ENCODE measurements at regions not wholly inside any gene's neighbourhood (a gene's known extent, or its start where the extent isn't known, plus 50 kb on each side); places are given as distances from the start of the nearest gene placed in this dataset.
"Not testable (repeated sequence)": the region's sequence is repeated elsewhere in the genome, so short reads cannot be mapped to it uniquely, and the experiment has no call there.

DNA sequence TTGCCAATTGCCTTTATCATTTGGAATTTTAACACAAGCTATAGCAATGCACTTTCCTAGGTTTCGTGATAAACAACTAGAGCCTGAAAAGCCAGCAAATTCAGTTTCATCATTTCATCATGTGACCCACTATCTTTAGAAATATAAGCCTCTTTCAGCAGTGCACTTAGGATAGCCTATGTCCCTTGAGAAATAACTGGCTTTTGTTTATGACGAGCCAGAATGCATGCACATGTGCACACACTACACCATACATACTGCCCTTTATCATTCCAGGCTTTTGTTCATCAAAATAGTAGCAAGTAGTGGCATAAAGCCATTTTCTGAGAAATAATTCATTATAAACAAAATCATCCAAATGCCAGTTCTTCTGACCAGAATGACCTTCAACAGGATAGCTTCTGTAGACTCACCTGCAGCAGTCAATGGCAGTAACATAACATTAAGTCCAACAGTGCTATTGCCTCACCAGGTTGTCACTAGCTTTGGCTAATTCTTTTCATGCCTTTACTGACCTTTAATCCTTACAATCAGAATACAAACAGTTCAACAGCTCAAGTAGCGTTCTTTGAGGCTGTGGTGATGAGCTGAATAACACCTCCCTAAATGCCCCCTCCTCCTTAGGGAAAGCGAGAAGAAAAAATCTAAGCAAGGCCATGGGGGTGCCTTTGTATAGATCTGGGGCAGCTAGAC, 132.3 kb upstream of the SMARCA2 start:
- DNase-seq, result no peak

DNA sequence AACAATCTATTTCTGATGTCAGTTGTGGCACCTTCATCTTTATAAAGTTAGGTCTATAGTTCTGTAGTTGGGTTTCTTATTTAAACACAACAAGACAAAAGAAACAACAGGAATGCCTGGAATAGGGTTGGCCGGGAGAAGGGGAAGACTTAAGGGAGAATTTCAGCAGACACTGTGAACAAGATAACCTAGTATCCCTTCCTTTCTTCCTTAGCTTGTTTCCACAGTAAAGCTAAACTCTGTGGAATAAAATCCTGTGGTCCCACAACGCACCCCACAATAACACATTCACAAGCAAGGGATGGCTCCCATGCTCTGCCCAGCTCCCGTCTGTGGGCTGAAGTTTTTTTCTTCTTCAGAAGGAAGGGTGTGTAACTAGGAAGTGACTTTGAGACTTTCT, 124.9 kb upstream of the SMARCA2 start:
- no peak for DNase-seq

DNA sequence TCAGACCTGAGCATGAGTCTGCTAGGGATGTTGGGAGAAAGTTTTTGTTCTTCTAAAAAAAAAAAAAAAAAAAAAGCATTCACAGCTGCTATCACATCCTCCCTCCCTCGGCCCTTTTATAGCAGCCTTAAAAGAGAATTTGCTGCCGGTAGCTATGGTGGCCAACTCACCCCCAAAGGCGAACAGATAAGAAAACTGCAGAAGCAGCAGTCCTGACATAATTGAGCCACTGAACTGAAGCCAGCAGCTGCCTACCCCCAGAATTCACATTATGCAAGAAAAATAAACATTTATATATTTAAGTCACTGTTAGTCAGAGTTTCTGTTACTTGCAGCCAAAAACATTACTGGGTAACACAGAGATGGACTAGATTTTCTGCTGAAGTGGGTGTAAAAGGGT, 124.3 kb upstream of the SMARCA2 start:
- no peak for DNase-seq

DNA sequence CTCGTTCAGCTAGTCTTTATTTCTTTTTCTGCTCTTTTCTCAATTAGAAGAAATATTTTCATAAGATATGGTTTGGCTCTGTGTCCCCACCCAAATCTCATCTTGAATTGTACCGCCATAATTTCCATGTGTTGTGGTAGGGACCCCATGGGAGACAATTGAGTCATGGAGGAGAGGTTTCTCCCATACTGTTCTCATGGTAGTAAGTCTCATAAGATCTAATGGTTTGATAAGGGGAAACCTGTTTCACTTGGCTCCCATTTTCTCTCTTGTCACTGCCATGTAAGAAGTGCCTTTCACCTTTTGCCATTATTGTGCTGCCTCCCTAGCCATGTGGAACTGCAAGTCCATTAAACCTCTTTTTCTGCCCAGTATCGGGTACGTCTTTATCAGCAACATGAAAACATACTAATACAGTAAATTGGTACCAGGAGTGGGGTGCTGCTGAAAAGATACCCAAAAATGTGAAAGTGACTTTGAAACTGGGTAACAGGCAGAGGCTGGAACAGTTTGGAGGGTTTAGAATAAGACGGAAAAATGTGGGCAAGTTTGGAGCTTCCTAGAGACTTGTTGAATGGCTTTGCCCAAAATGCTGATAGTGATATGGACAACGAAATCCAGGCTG, 112.0 kb upstream of the SMARCA2 start:
- not testable (repeated sequence) for DNase-seq

DNA sequence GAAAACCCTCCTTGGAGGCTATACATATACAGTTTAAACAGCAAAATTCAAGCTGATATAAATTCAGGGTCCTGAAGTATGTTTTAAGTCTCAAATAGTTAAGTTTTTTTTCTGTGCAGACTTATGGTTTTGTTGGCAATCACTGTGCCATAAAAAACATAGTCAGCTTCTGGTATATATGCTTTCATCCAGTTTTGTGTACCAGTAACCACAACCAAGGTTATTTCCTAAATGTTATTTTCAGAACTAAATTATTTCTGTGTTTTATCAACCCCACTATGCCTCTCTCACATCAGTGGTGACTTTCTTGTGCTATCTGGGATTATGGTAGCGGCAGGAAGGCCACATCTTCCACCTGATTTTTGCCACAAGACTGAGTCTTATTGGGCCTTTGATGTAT, 107.7 kb upstream of the SMARCA2 start:
- DNase-seq, result no peak

DNA sequence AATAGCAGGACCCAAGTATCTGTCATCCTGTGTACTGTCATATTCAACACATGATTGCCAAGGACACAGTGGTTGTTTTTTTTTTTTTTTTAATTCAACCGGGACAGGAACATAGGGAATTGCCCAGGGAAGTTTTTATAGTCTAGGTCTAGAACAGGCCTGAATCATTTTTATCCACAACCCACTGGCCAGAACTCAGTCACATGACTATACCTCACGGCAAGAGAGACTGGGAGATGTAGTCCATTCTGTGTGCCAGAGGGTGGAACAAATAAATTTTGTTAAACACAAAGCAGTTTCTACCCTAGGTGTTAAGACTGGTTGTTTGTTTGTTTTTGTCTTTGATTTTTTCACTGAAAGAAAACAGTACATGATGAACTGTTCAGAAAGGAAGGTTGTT, 105.8 kb upstream of the SMARCA2 start:
- DNase-seq, result no peak

DNA sequence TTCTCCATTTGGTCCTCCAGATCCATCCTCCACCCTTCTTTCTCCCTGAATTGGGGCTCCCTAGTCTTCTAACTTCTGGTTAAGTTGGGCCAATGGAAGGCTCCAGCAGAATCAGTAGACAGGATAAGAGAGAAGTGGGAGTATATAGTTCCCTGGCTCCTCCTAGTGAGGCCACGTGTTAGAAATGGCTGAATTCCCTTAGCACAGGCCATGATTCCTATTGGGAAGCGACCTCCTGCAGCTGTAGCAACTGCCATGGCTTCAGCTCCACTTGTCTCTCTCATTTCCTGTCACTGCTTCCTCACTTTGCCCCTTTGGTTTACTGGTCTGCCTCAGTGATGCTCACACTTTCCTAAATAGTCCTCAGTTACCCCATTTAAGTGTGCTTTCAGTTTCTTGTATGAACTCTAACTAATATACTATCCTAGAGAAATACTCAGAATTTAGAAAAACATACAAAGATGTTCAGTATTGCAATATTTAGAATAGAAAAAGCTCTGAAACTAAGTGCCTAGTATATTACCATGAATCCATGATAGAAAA, 104.8 kb upstream of the SMARCA2 start:
- no peak for DNase-seq

DNA sequence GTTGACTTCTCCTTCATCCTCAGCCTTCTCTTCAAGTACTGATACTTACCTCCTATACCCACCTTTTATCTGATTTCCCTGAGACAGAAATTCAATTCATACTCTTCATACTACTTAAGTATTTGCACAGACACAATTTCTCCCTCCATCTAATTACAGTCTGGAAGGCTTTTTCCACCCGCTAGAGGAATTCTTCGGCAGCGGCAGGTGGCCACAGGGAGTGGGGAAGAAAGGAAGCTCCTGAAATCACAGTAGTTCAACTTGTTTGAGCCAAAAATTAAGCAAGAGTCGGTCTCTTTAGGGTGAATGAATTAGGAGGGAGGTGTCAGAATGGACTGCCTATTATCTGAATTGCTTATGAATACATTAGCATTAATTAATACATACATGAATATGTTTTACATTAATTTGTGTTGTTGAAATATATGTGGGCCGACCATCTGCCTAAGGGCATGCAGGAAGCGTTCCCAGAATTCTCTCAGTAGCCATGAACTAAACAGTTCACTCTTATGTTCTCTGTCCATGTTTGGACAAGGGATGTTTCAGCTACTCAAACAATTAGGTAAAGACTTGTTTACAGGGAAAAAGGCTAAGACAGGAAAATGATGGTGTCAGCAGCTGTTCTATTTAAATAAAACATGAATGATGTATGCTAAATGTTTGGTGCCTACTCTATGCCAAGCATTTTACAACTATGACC, 101.4 kb upstream of the SMARCA2 start:
- DNase-seq, result no peak

DNA sequence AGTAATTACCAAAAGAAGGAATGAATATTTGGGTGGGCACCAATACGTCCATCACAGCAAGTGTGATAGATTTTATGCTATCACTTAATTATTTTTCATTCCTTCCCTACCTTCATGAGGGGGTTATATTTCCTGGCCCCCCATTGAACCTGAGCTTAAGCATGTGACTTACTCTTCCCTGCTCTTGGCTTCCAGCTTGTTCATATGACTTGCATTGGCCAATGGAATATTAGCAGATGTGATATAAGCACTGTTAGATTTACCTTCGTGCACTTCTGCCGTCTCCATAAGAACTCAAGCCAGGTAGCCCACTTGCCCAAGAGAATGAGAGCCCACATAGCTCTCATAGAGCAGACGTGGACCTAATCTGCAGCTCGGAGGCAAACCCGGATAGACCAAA, 99.1 kb upstream of the SMARCA2 start:
- DNase-seq, result no peak

DNA sequence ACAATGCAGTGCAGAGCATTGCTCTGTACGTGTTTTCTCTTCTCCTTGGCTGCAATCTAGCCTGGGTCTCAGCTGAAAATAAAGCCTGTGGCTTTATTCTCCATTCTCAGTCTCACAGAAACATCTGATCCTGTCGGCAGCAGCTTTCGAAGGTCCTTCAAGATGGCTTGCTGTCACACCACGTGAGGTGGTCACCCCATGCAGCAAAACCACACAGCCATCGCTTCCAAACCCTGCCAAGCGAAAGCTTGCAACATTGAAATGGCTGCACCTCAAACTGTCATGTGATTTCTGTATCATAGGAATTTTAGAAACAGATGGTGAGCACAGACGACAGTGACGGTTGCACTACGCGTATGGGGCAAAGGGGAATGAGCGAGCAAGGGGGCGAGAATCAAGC, 98.5 kb upstream of the SMARCA2 start:
- DNase-seq, result no peak

DNA sequence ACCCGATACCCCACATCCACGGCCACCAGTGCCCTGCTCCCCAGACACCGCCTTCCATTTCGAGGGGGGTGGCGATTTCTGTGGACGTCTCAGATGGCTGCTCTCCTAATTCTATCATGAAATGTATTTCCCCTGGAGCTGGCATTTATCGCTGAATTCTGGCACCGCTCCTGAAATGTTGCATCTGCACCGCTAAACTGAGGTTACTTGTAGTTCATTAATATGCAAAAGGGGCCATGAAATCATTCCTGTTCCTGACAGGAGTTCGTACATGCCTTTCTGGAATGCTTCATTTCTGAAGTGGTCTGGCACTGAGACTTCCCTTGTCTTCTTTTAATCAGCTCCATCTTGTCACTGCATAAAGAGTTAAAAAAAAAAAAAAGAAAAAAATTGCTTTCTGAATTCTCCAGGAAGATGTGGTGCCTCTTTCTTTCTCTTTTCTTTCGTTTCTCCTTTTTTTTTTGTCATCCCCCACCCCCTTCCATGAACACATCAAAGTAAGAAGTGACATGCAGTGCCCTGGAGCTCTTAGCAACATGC, 97.7 kb upstream of the SMARCA2 start:
- DNase-seq, result no peak

DNA sequence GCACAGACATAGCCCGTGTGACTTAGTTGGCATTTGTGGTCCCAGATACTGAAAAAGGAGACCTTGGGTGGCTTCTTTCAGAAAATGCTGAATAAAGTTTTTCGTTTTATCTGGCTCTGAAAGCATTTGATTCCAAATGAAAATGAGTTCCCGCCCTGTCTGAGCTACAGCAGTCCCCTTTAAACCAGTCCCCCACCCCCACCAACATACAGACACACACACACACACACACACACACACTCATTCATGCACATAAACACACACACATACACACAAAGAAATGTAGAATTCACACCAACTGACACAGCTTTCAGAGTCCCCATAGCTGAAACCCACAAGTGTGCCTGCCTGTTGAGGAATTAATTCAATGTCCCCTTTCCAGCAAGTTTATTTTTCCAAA, 97.0 kb upstream of the SMARCA2 start:
- DNase-seq, result no peak

DNA sequence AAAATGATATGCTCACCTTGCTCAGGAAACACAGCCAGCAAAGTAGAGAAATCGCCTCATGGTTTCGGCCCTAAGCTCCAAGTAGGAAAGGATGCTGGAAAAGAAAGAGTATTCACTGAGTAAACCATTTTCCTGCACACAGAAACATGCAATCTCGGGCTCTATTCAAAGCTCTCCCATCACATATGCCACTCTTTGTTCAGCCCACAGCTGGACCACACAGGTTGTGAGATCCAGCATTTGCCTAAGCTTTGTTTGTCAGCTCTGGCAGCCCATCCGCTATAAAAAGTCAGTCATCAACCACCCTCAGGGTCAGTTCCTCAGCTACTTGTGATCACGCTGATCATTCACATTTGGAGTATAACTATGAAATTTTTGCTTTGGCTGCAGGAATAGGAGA, 96.5 kb upstream of the SMARCA2 start:
- no peak for DNase-seq

DNA sequence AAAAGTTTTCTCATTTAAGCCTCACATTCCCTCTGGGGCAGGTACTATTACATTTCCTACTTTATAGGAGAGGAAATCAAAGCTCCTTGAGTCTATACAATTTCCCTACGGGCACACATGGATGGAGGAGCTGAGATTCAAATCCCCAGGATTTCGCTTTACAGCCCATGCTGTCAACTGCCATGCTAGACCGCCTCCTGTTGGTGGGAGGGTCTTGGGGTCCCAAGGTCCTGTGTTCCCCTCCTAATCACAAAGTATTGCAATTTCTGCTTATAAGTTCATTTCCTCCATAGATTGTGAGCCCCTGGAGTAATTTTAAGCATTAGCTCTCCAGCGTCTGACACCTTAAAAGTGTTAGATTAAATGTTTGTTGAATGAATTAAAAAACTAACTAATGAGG, 95.9 kb upstream of the SMARCA2 start:
- DNase-seq, result no peak

DNA sequence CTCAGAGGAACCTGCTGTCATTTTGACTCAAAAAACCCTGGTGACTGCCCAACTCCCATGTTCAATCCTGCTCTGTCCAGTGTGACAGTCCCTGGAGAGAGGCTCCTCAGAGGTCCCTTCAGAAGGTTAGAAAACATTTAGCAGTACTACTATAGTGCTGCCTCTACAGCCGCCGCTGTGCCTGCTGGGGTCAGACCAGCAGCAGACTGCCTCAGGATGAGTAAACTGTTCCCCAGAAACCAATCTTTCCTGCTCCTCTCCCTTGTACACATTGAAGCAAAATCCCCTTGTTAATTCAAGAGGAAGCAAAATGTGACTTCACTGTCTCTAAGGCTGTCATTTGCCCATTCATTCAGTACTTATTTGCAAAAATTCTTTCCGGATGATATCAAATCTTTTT, 94.8 kb upstream of the SMARCA2 start:
- DNase-seq, result no peak

DNA sequence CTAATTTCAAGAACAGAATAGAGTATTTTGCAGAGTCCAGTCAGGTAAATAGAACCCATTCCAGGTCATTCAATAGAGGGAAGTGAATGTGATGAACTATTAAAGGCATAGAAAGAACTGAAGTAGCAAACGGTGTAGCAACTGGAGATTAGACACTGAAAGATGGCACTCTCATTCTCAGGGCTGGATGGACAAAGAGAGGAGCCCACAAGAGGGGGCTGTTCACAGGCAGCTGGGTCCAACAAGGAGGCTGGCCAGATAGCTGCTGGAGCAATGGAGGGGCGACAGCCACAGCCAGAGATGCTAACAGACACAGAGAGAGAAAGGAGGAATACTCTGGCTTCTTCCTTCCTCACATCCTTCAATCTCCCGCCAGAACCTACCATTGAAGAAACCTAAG, 93.1 kb upstream of the SMARCA2 start:
- DNase-seq, result no peak

DNA sequence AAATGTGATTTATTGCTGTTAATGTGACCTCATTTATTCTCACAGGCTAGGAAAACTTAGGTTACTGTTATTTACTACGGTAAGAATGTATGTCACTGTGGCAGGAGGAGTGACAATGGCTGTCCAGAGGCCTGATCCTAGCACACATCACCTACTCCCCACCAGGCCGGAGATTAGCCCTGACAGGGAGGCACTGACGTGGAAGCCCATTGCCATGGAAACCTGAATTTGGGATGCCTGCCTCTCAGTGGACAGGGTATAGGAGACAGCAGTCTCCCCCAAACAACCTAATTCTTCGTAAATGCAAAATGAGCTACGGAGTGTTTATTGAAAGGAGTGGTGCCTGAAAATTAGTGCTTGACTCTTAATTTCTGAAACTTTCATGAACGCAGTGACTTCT, 87.6 kb upstream of the SMARCA2 start:
- no peak for DNase-seq

DNA sequence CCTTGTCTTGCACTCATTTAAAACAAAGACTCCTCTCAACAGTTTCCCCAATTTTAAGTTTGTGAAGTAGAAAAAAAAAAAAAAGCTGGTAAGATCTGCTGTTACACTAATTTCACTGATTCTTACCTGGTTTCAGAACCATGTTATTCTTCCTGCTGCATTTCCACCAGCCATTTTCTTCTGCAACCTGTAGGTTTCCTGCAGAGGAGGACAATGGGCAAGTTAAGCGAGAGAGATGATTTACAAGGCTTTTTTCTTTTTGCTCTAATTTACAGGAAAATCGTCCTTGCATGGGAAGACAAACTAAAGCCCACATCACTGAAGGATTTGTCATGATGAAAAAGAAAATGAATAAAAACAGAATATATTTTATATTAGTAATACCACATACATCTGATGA, 86.0 kb upstream of the SMARCA2 start:
- no peak for DNase-seq

DNA sequence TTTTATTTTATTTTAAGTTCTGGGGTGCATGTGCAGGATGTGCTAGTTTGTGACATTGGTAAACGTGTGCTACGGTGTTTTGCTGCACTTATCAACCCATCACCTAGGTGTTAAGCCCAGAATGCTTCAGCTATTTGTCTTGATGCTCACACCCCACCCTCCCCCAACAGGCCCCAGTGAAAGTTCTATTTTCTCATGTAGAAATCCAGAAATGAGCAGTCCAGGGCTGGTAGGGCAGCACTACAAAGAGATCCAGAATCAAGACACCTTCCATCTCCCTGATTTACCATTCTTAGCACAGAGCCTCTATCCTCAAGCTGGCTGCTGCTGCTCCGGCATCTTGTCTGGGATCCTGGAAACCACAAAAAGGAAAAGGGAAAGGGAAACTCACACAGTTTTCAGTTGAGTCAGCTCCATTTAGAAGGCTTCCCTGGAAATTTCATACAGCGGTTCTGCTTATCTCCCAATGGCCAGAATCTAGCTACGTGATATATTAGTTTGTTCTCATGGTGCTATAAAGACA, 85.4 kb upstream of the SMARCA2 start:
- DNase-seq, result no peak

DNA sequence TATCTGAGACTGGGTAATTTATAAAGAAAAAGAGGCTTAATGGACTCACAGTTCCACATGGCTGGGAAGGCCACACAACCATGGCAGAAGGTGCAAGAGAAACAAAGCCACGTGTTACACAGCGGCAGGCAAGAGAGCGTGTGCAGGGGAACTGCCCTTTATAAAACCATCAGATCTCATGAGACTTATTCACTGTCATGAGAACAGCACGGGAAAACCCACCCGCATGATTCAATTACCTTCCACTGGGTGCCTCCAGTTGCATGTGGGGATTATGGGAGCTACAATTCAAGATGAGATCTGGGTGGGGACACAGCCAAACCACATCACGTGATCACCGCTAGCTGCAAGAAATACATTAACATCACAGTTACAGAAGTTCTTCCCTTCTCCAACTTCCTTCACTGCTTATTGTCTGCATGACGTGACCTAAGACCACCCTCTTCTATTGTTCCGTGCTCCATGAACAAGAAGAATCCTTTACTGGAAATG, 84.9 kb upstream of the SMARCA2 start:
- not testable (repeated sequence) for DNase-seq

DNA sequence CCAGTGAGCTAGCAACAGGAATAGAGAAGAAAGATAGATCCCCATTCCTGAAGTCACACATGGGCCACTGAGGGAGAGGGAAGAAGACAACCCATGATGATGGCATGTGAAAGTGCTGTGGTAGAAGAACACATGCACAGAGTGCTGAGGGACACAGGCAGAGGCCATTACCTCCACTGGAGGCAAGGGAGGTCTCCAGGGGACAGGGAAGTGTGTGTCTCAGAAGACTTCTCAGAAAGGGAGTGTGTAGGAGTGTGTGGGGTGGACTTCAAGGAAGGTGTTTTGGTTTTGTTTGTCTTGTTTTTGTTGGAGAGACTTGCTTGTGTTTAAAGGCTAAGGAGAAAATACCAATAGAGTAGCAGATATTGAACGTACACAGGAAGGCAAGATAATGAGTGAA, 77.0 kb upstream of the SMARCA2 start:
- no peak for DNase-seq

DNA sequence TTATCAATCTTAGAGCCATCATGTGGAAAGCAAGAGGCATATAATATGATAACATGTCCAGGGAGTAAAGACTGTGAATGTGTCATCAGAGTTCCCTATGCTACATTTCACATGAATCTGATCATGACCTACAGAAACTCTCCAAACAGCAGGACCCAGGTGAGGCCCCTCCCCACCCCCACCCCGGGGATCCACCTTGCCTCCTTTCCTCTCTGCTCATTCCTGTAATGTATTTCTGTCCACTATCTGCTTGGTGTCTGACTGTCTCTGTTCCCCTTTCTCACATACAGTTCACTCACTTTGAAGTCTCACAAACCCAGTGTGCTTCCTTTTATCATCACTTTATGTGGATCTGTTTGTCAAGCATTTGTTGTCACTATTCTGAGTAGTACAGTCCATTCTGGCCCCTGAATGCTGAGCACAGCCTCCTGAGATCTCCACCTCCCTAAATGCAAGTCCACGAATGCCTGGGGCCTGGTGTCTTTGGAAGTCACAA, 76.4 kb upstream of the SMARCA2 start:
- DNase-seq, result no peak

DNA sequence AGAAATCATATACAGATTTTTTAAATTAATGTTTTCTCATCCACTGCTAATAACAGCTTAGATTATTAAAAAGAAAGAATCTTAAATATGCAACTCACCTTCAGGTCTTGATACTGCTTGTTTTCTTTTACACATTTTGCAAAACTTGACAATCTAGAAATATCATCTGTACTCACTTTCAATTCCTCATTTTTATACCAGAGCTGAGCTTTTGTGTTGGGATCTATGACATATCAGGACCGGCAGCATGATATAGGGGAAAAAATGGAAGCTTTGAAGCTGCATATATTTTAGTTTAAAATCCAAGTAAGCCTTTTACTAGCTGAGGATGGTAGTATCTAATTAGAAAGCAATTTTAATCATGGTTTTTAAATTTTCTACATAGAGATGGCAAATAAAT, 75.7 kb upstream of the SMARCA2 start:
- DNase-seq, result no peak
